Gastroesophageal sphincter (tissue), 4 donors: ENCODE measurements at regions not wholly inside any gene's neighbourhood (a gene's known extent, or its start where the extent isn't known, plus 50 kb on each side); places are given as distances from the start of the nearest gene placed in this dataset.

ENCODE experiments used
- ATAC-seq: fragments of 150-250 bp; one replicate; pipeline ENCODE4 v1.9.1; 2016; ENCODE audit warnings: mild to moderate bottlenecking, moderate library complexity
- H3K27ac ChIP-seq, 4 donors: fragments of 200-600 bp; sonication (generic) in 3 of 4; 1 replicate in 3 of 4; 2 replicates in 1 of 4; pipeline ENCODE4 v1.5.1; 2016 to 2019
- H3K27me3 ChIP-seq: fragments of 200-600 bp; sonication (generic); one replicate; pipeline ENCODE4 v1.5.1; 2019
- H3K36me3 ChIP-seq, 2 donors: fragments of 200-600 bp; sonication (generic); one replicate each; pipeline ENCODE4 v1.5.1; 2019; ENCODE audit warnings: control low read depth in 1 of 2
- H3K4me1 ChIP-seq, 3 donors: fragments of 200-600 bp; sonication (generic); 1 replicate in 2 of 3; 2 replicates in 1 of 3; pipeline ENCODE4 v1.5.1; 2016 to 2019; ENCODE audit warnings: control low read depth in 2 of 3
- H3K4me3 ChIP-seq, 2 donors: fragments of 200-600 bp; sonication (generic); one replicate each; pipeline ENCODE4 v1.5.1; 2019; ENCODE audit warnings: mild to moderate bottlenecking in 1 of 2, moderate library complexity in 1 of 2
- H3K9me3 ChIP-seq, 3 donors: fragments of 200-600 bp; sonication (generic); one replicate each; pipeline ENCODE4 v1.5.1; 2017 to 2019; ENCODE audit warnings: control low read depth in 2 of 3
- CTCF ChIP-seq, 4 experiments: fragments of 200-600 bp in 2 of 4; fragments of 450-650 bp in 2 of 4; sonication (generic) in 1 of 4; IDR thresholded peaks; one replicate each; pipeline ENCODE4 v1.5.1; 2017 to 2019; ENCODE audit warnings: antibody characterized with exemption in 4 of 4, mild to moderate bottlenecking in 2 of 4, moderate library complexity in 2 of 4
- EP300 ChIP-seq: sonication (generic); formaldehyde crosslinking; IDR thresholded peaks from one replicate; pipeline ENCODE4 v1.6.1; 2017; ENCODE audit warnings: antibody characterized with exemption, mild to moderate bottlenecking
- POLR2A ChIP-seq, 2 donors: fragments of 450-650 bp; IDR thresholded peaks; one replicate each; pipeline ENCODE4 v1.6.1; 2017; ENCODE audit warnings: antibody characterized with exemption in 2 of 2, mild to moderate bottlenecking in 2 of 2, moderate library complexity in 1 of 2
- POLR2AphosphoS5 ChIP-seq: sonication (generic); formaldehyde crosslinking; IDR thresholded peaks from one replicate; pipeline ENCODE4 v1.6.1; 2017; ENCODE audit warnings: antibody characterized with exemption
- WGBS, 2 donors: methylation state at CpG; one replicate each; pipeline ENCODE4 v1.1.5; 2018; ENCODE audit warnings: low coverage in 1 of 2; 5-methylcytosine and 5-hydroxymethylcytosine counted together

GRCh38 chr11:80519596-80520506 is 1079.0 kb upstream of the TENM4 start:
- H3K36me3 ChIP-seq, result no peaks in the 10 kb centered on the region
- 35 to 65% methylated on average over 4 to 7 of the region's 7 CpGs for WGBS, 2 donors
- no peak for ATAC-seq
- H3K27ac ChIP-seq, result no peak overlapping the region
- no peak overlapping the region for H3K4me3 ChIP-seq
- no peaks in the 10 kb centered on the region for H3K4me1 ChIP-seq
- no peak for TF ChIP-seq POLR2A (IDR thresholded peaks at IDR 0.05)
- no peaks in the 10 kb centered on the region for H3K27me3 ChIP-seq
- peaks cover 0 to 9% (median 0%) of the 10 kb centered on the region in 3 donors for H3K9me3 ChIP-seq

DNA sequence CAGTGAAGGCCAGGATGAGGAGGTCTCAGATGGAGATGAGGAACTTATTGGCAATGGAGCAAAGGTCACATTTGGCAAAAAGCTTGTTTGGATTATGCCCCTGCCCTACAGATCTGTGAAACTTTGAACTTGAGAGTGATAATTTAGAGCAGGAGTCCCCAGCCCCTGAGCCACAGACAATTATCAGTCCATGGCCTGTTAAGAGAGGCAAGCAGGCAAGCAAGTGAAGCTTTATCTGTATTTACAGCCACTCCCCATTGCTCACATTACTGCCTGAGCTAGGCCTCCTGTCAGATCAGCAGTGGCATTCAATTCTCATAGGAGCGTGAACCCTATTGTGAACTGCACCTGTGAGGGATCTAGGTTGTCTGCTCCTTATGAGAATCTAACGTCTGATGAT is 1076.9 kb upstream of the TENM4 start:
- Histone ChIP-seq H3K27ac (no peak overlapping the region), H3K36me3 (no peaks in the 10 kb centered on the region), H3K9me3 (peaks cover 0 to 9% (median 0%) of the 10 kb centered on the region in 3 donors), H3K4me1 (no peaks in the 10 kb centered on the region), H3K4me3 (no peak overlapping the region), H3K27me3 (no peaks in the 10 kb centered on the region)
- 63% methylated on average over 2 of the region's 2 CpGs; no CpG with 5 or more reads in 1 of the 2 donors for WGBS, 2 donors
- ATAC-seq, result no peak
- TF ChIP-seq EP300 (no peak), POLR2AphosphoS5 (no peak)

GRCh38 chr11:80515097-80515496 is 1074.3 kb upstream of the TENM4 start:
- H3K9me3 ChIP-seq, result peaks cover 0 to 9% (median 0%) of the 10 kb centered on the region in 3 donors
- no peak for TF ChIP-seq POLR2AphosphoS5
- TF ChIP-seq EP300, result no peak
- no peak for TF ChIP-seq POLR2A (IDR thresholded peaks at IDR 0.05)
- no peak for TF ChIP-seq CTCF (IDR thresholded peaks at IDR 0.05)
- no peak for ATAC-seq
- no peak overlapping the region for H3K4me3 ChIP-seq
- 77 to 89% methylated on average over 1 of the region's 1 CpG for WGBS, 2 donors
- no peaks in the 10 kb centered on the region for H3K27me3 ChIP-seq
- H3K27ac ChIP-seq, result no peak overlapping the region
- no peaks in the 10 kb centered on the region for H3K36me3 ChIP-seq
- H3K4me1 ChIP-seq, result no peaks in the 10 kb centered on the region

DNA sequence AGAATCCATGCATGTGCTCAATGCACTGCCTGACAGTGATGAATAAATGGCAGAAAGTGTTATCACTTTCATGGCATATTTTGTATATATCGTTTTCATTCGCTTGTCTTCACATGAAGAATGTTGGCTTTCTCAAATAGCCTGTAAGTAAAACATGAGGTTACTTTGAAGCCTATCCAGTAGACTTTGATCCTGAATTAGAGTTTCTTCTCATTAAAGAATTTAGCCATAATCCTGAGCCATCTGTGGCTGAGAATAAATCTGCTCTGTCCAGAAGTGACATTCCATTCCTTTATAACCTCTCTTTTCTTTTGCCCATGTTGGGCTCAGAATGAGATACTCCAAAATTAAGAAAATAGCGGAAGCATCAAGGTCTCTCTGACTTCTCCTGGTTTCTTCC is 1071.7 kb upstream of the TENM4 start:
- H3K9me3 ChIP-seq, result peaks cover 0 to 12% (median 0%) of the 10 kb centered on the region in 3 donors
- H3K27ac ChIP-seq, result no peak overlapping the region
- no peaks in the 10 kb centered on the region for H3K36me3 ChIP-seq
- H3K4me1 ChIP-seq, result no peaks in the 10 kb centered on the region
- ATAC-seq, result no peak
- TF ChIP-seq POLR2AphosphoS5 (no peak), EP300 (no peak), CTCF (IDR thresholded peaks at IDR 0.05) (no peak), POLR2A (IDR thresholded peaks at IDR 0.05) (no peak)
- WGBS, 2 donors, result 60 to 70% methylated on average over 3 of the region's 3 CpGs
- H3K4me3 ChIP-seq, result no peak overlapping the region
- no peaks in the 10 kb centered on the region for H3K27me3 ChIP-seq

- H3K27me3 ChIP-seq, result peaks cover 9% of the 10 kb centered on the region
- H3K4me1 ChIP-seq, result no peaks in the 10 kb centered on the region
- peaks cover 0 to 15% (median 0%) of the 10 kb centered on the region in 3 donors for H3K9me3 ChIP-seq
- no peak for TF ChIP-seq POLR2A (IDR thresholded peaks at IDR 0.05)
- no peak overlapping the region for H3K27ac ChIP-seq
- no peaks in the 10 kb centered on the region for H3K36me3 ChIP-seq
- no peak for ATAC-seq
- 83% methylated on average over 2 of the region's 8 CpGs; no CpG with 5 or more reads in 1 of the 2 donors for WGBS, 2 donors
- H3K4me3 ChIP-seq, result no peak overlapping the region
Observed at GRCh38 chr11:80505771-80506170, 1064.9 kb upstream of the TENM4 start.

GRCh38 chr11:80503990-80504389 is 1063.2 kb upstream of the TENM4 start:
- Histone ChIP-seq H3K27ac (no peak overlapping the region), H3K36me3 (no peaks in the 10 kb centered on the region), H3K4me3 (no peak overlapping the region), H3K27me3 (peaks cover 9% of the 10 kb centered on the region), H3K9me3 (peaks cover 0 to 6% (median 0%) of the 10 kb centered on the region in 3 donors), H3K4me1 (no peaks in the 10 kb centered on the region)
- no peak for ATAC-seq
- TF ChIP-seq POLR2AphosphoS5 (no peak), EP300 (no peak), POLR2A (IDR thresholded peaks at IDR 0.05) (no peak), CTCF (IDR thresholded peaks at IDR 0.05) (no peak)
- WGBS, 2 donors, result 47 to 82% methylated on average over 1 of the region's 1 CpG
